CD4-positive, alpha-beta T cell treated with Interleukin-17A for 1 hour (primary cell): ENCODE measurements at regions not wholly inside any gene's neighbourhood (a gene's known extent, or its start where the extent isn't known, plus 50 kb on each side); places are given as distances from the start of the nearest gene placed in this dataset.
"Not testable (repeated sequence)": the region's sequence is repeated elsewhere in the genome, so short reads cannot be mapped to it uniquely, and the experiment has no call there.

Experiments used
- DNase-seq: peaks from one replicate; pipeline ENCODE4 v3.0.0-alpha.2; 2020

GRCh38 chr1:189706594-189706993 is 771.1 kb downstream of the BRINP3 start:
- DNase-seq, result no peak

- DNase-seq, result no peak
Measured at GRCh38 chr1:189708674-189709073, 769.0 kb downstream of the BRINP3 start.

DNA sequence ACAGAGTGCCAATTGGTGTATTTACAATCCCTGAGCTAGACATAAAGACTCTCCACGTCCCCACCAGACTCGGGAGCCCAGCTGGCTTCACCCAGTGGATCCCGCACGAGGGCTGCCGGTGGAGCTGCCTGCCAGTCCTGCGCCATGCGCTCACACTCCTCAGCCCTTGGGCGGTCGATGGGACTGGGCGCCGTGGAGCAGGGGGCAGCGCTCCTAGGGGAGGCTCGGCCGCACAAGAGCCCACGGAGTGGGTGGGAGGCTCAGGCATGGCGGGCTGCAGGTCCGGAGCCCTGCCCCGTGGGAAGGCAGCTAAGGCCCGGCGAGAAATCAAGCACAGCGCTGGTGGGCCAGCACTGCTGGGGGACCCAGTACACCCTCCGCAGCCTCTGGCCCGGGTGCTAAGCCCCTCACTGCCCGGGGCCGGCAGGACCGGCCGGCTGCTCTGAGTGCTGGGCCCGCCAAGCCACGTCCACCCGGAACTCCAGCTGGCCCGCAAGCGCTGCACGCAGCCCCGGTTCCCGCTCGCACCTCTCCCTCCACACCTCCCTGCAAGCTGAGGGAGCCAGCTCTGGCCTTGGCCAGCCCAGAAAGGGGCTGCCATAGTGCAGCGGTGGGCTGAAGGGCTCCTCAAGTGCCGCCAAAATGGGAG is 759.4 kb downstream of the BRINP3 start:
- not testable (repeated sequence) for DNase-seq

DNA sequence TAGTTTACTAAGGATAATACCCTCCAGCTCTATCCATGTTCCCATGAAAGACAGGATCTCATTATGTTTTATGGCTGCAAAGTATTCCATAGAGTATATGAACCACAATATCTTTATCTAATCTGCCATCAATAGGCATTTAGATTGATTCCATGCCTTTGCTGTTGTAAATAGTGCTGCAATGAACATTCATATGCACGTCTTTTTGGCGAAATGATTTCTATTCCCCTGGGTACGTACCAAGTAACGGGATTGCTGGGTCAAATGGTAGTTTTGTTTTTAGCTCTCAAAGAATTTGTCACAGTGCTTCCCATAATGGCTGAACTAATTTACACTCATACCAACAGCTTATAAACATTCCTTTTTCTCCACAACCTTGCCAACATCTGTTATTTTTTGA is 750.9 kb downstream of the BRINP3 start:
- no peak for DNase-seq

DNA sequence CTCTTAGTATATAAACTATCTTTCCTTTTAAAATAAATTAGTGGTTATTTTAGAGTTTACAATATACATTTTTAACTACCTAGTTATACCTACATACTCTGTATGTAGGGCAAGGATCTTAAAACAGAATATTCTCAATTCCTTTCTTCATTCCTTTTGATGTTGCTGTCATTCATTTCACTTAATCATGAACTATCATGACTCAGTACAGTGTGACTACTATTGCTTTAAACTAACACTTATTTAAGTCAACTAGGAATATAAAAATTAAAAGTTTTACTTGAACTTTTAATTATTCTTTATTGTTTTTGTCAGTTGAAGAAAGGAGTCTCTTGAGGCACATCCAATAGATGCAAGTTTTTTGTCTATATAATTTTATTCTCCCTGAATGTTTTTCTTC is 726.4 kb downstream of the BRINP3 start:
- no peak for DNase-seq

DNA sequence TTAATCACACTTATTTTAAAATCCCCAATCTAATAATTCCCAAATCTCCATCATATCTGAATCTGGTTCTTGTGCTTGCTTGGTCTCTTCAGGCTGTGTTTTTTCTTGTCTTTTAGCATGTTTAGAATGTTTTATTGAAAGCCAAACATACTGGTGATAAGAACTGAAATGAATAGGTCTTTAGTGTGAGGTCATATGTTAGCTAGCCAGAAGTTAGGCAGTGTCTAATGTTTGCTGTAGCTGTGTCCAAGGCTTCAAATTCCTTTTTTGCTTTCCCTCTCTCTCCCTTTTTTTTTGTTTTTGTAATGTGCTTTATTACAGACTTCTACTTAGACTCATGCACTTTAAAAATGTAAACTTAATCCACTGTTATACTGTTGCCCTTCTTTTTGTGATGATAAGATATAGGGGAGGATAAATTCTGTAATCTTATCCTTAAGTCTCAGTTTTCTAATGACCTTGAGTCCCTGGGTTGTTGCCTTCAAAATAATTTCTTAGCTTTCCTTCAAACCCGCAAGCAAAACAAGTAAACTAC is 725.1 kb downstream of the BRINP3 start:
- no peak for DNase-seq

DNA sequence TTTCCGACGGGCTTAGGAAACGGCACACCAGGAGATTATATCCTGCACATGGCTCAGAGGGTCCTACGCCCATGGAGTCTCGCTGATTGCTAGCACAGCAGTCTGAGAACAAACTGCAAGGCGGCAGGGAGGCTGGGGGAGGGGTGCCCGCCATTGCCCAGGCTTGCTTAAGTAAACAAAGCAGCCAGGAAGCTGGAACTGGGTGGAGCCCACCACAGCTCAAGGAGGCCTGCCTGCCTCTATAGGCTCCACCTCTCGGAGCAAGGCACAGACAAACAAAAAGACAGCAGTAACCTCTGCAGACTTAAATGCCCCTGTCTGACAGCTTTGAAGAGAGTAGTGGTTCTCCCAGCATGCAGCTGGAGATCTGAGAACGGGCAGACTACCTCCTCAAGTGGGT is 722.6 kb downstream of the BRINP3 start:
- DNase-seq, result not testable (repeated sequence)

GRCh38 chr1:189764391-189765320 is 713.0 kb downstream of the BRINP3 start:
- DNase-seq, result no peak

GRCh38 chr1:189769448-189769847 is 708.2 kb downstream of the BRINP3 start:
- DNase-seq, result no peak

- no peak for DNase-seq
Measured at GRCh38 chr1:189774721-189775287, 702.9 kb downstream of the BRINP3 start.

GRCh38 chr1:189775343-189775742 is 702.3 kb downstream of the BRINP3 start:
- DNase-seq, result no peak

DNA sequence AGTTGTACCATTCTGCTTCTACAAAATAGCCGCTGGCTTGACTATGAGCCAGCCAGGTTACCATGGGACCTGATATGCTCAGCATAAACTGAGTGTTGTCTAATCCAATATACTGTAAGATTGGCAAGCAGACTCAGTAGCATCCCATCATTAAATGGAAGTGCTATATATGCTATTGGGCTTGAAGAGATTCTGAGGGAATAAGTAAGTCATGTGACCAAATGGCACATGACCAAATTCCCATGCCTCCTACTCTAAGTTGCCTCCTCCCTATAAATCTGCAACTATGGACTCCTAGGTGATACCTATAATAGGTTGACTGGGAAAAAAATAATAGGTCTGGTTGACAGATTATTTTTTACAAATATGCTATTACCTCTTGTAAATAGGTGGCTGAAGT is 698.6 kb downstream of the BRINP3 start:
- DNase-seq, result no peak

- DNase-seq, result no peak
Measured at GRCh38 chr1:189782295-189782694, 695.4 kb downstream of the BRINP3 start.

- no peak for DNase-seq
Measured at GRCh38 chr1:189783456-189783855, 694.2 kb downstream of the BRINP3 start.

GRCh38 chr1:189786761-189787160 is 690.9 kb downstream of the BRINP3 start:
- DNase-seq, result no peak

- DNase-seq, result no peak
Measured at GRCh38 chr1:189787201-189787600, 690.5 kb downstream of the BRINP3 start.

DNA sequence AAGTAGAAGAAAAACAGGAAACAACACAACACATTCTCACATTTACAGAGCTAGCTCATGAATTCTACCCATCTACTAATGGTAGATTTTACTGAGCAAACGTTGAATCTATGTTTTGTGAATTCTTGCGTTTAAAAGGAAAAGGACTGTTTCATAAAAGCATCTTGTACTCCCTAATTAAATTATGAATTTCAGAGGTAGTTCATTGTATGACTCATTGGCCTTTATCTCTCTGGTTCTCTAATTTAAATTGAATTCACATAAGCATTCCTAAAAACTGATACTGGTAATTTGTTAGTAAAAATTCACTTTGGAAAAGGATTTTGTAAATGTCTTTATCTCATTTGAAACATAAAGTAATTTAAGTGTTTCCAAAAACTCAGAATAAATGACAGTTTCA is 687.3 kb downstream of the BRINP3 start:
- no peak for DNase-seq

DNA sequence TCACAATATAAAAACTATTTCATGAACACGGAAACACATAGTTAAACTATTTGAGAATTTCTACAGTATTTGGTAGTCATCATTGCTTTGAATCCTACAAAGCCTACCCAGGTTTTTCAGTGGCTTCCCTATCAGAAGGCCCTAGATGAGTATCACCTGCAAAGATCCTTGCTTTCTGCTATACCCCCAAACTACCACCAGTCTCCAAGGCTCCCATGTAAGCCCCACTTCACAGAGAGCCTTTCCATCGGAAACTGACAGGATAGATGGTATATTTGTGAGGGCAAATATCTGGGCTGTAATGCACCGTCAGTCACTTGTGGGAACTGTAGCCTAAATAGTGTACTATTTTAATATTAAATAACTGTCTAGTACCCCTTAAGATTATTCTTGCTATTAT is 674.3 kb downstream of the BRINP3 start:
- DNase-seq, result no peak

DNA sequence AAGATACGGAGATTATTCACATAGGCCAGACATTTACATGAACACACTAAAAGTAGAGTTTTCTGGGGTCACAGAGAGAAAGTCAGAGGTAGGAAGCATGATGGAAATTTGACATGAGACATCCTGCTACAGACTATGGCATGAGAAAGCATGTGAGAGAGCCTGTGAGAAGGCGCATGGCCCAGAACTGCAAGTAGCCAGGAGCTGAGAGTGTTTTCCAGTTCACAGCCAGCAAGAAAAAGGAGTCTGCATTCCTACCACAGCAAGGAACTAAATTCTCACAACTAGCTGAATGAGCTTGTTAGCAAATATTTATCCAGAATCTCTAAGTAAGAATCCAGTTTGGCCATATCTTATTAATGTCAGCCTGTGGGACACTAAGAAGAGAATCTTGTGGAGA is 673.3 kb downstream of the BRINP3 start:
- no peak for DNase-seq

DNA sequence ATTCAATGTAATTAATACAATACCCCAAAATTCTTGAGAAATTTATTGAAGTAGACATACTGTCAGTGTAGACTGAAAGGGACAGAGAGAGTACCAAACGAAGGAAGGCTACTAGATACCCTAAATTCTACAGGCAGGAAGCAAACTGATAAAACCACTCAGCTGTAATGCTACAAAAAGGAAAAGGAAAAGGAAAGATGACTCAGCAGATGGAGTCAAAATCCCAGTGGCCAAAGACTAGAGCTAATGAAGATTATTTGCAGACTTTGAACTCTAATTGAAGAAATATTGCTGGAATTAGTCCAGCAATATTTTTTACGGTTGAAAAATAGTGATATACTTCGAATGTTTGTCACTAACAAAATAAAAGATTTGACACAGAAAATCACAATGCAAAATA is 671.9 kb downstream of the BRINP3 start:
- no peak for DNase-seq

DNA sequence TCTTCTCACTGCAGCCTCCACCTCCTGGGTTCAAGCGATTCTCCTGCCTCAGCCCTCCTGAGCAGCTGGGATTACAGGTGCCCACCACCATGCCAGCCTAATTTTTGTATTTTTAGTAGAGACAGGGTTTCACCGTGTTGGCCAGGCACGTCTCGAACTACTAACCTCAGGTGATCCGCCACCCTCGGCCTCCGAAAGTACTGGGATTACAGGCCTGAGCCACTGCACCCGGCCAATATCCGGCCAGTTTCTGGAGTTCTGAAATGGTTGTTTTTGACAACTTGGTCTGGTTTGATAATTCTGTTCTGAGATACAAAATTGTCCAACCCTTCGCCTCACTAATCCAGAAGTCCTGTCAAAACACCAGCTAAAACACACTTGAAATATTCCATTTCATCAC is 667.0 kb downstream of the BRINP3 start:
- not testable (repeated sequence) for DNase-seq

DNA sequence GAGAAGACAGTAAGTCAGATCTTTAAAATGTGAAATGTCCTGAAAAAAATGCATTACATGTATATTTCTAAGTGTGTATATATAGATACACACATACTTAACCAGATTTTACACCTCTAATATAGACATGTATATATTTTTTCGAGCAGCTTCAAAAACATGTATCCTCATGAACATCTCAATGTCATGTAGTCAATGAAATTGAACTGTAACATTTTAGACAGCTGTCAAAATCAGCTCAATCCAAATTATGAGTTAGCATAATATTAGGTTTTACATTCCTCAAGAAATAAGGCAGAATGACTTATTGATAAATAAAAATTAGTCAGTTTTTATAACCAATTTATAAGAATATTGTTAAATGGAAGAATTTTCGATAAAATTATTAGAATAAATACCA is 665.7 kb downstream of the BRINP3 start:
- no peak for DNase-seq

DNA sequence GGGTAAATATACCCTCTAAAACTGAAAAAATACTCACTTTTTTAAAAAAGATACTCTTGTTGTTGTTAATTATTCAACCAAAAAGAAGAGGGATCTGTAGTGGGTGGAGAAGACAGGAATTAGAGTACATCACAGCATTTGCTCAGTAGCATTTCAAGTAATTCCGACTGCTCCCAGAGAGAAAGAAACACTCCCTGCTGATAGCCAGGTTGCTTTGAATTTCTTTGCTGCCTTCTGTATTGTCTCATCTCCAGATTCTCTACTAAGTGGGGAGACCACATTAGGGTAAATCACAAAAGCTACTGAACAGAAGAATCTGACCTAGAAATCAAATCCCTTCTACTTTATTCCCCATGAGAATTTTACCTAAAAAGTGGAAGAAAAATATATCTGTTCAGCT is 661.1 kb downstream of the BRINP3 start:
- DNase-seq, result no peak

- no peak for DNase-seq
Measured at GRCh38 chr1:189819751-189820150, 657.9 kb downstream of the BRINP3 start.
